B cell (primary cell): ENCODE measurements at regions not wholly inside any gene's neighbourhood (a gene's known extent, or its start where the extent isn't known, plus 50 kb on each side); places are given as distances from the start of the nearest gene placed in this dataset.

Experiments
- ATAC-seq: fragments of 200-7000 bp; cut with Tn5 transposase; one replicate; pipeline ENCODE4 v1.10.0; 2021; ENCODE audit warnings: low read depth, mild to moderate bottlenecking, moderate number of reproducible peaks, moderate library complexity
- CTCF ChIA-PET: fragments of 350-600 bp; sonication (Branson Sonifier 250); formaldehyde crosslinking; loops from one replicate; lab custom pipeline; 2021; ENCODE audit warnings: antibody characterized with exemption, inconsistent platforms; lab: Charles Lee
- POLR2A ChIA-PET: fragments of 350-600 bp; sonication (Branson Sonifier 250); formaldehyde crosslinking; loops from one replicate; lab custom pipeline; 2021; ENCODE audit warnings: antibody characterized with exemption; lab: Charles Lee
- DNase-seq: peaks from one replicate; pipeline ENCODE4 v3.0.0; 2013
- H2AFZ ChIP-seq: 2 replicates; pipeline ENCODE4 v1.6.1; 2012; ENCODE audit warnings: mild to moderate bottlenecking, low read depth, low read length; ENCODE audit not compliant: insufficient read depth, poor library complexity, severe bottlenecking
- H3K27ac ChIP-seq, 2 donors: 1 replicate in 1 of 2; 2 replicates in 1 of 2; pipeline ENCODE4 v1.5.1; 2012 to 2013; ENCODE audit warnings: low read length in 2 of 2, mild to moderate bottlenecking in 2 of 2, moderate library complexity in 1 of 2
- H3K27me3 ChIP-seq, 4 experiments: fragments of 200-600 bp in 1 of 4; sonication (generic) in 1 of 4; replicated peaks in 1 of 4; 1 replicate in 2 of 4; 2 replicates in 2 of 4; pipeline versions ENCODE4 v1.6.1 to v1.7.0; 2013 to 2016; ENCODE audit warnings: low read length in 3 of 4, mild to moderate bottlenecking in 2 of 4, mixed read lengths in 1 of 4, moderate library complexity in 1 of 4; ENCODE audit not compliant: insufficient read depth in 4 of 4, control insufficient read depth in 3 of 4; ENCODE audit errors: control extremely low read depth in 1 of 4
- H3K36me3 ChIP-seq, 2 experiments: replicated peaks in 1 of 2; 1 replicate in 1 of 2; 2 replicates in 1 of 2; pipeline versions ENCODE4 v1.6.1 to v1.7.1; 2013; ENCODE audit warnings: low read length in 1 of 2; ENCODE audit not compliant: insufficient read depth in 2 of 2, control insufficient read depth in 1 of 2; ENCODE audit errors: control extremely low read depth in 1 of 2, extremely low read depth in 1 of 2
- H3K4me1 ChIP-seq, 2 donors: fragments of 200-600 bp in 1 of 2; sonication (generic) in 1 of 2; 1 replicate in 1 of 2; 2 replicates in 1 of 2; pipeline versions ENCODE4 v1.5.1 to v1.6.1; 2013 to 2017; ENCODE audit warnings: low read length in 2 of 2; ENCODE audit not compliant: control insufficient read depth in 2 of 2, insufficient read depth in 2 of 2
- H3K4me2 ChIP-seq: replicated peaks from 2 replicates; pipeline ENCODE3; 2012; ENCODE audit warnings: mild to moderate bottlenecking, low read depth, low read length; ENCODE audit not compliant: poor library complexity, severe bottlenecking
- H3K4me3 ChIP-seq, 5 experiments: fragments of 200-600 bp in 1 of 5; sonication (generic) in 1 of 5; 1 replicate in 3 of 5; 2 replicates in 2 of 5; pipeline versions ENCODE4 v1.5.1 to v1.7.0; 2011 to 2016; ENCODE audit warnings: low read length in 4 of 5, mild to moderate bottlenecking in 4 of 5, low read depth in 2 of 5, control low read depth in 1 of 5, moderate library complexity in 1 of 5; ENCODE audit not compliant: insufficient read depth in 1 of 5; ENCODE audit errors: control extremely low read depth in 1 of 5, extremely low read depth in 1 of 5
- H3K79me2 ChIP-seq: fragments of 200-600 bp; sonication (generic); one replicate; pipeline ENCODE4 v1.6.0; 2016; ENCODE audit warnings: low read length; ENCODE audit not compliant: control insufficient read depth, insufficient read depth
- H3K9ac ChIP-seq: fragments of 200-600 bp; sonication (generic); 2 replicates; pipeline ENCODE4 v1.6.1; 2017; ENCODE audit warnings: mild to moderate bottlenecking, low read length, moderate library complexity
- H3K9me3 ChIP-seq, 3 donors: one replicate each; pipeline versions ENCODE4 v1.6.1 to v1.7.1; 2013; ENCODE audit warnings: low read length in 2 of 3; ENCODE audit not compliant: control insufficient read depth in 2 of 3, insufficient read depth in 1 of 3; ENCODE audit errors: control extremely low read depth in 1 of 3
- H4K20me1 ChIP-seq: 2 replicates; pipeline ENCODE4 v1.6.0; 2012; ENCODE audit warnings: mild to moderate bottlenecking, low read length; ENCODE audit not compliant: insufficient read depth, control insufficient read depth, poor library complexity, severe bottlenecking
- H3K27ac Mint-ChIP-seq: one replicate; pipeline ENCODE4 v1.8.0; 2021; ENCODE audit warnings: mixed read lengths
- H3K27me3 Mint-ChIP-seq: one replicate; pipeline ENCODE4 v1.8.0; 2021; ENCODE audit warnings: mixed read lengths
- H3K4me1 Mint-ChIP-seq: one replicate; pipeline ENCODE4 v1.8.0; 2021; ENCODE audit warnings: mixed read lengths
- H3K4me3 Mint-ChIP-seq: one replicate; pipeline ENCODE4 v1.8.0; 2021; ENCODE audit warnings: mixed read lengths
- H3K9me3 Mint-ChIP-seq: one replicate; pipeline ENCODE4 v1.8.0; 2022; ENCODE audit warnings: mixed read lengths; ENCODE audit not compliant: insufficient read depth
- EZH2 ChIP-seq: IDR thresholded peaks from 2 replicates; pipeline ENCODE4 v1.6.1; 2012; ENCODE audit warnings: borderline replicate concordance, low read depth, mild to moderate bottlenecking, moderate library complexity, low read length; ENCODE audit not compliant: insufficient read depth, poor library complexity, severe bottlenecking
- WGBS: methylation state at CpG from one replicate; pipeline ENCODE4 v1.1.5; 2013; ENCODE audit warnings: missing lambda C conversion rate; ENCODE audit not compliant: insufficient coverage; 5-methylcytosine and 5-hydroxymethylcytosine counted together
- intact Hi-C: fragments of 100-400 bp; cut with micrococcal nuclease; formaldehyde crosslinking; loops from one replicate; pipeline ENCODE4 v1.10.0; 2022
- TF ChIP-seq, protein P1 (sequence below): fragments of 200-600 bp; IDR thresholded peaks from one replicate; pipeline ENCODE4 v1.8.0; 2022; ENCODE audit warnings: antibody characterized with exemption, mild to moderate bottlenecking

DNA sequence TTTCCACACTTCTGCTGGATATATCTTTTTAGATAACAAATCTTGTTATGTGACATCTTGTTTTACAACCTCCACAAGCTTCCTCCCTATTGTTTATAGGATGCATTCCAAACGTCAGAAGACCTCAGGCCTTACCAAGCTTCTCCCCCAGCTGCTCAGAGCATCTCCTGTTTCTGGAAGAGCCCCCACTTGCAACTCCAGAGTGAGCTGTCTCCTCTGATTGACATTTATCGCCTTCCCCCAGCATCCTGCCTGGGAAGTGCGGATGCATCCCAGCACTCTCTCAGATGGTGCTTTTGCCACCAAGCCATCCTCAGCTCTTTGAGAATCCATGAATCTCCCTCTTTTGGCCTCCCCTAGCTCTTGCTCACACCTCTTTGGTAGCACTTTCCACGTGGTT is 123.5 kb downstream of the LRRC70 start:
- no peak overlapping the region for H3K4me3 Mint-ChIP-seq
- WGBS: 82% methylated on average over 3 of the region's 4 CpGs
- no peaks in the 10 kb centered on the region for H3K9me3 Mint-ChIP-seq
- Histone ChIP-seq H3K4me1 (no peaks in the 10 kb centered on the region), H3K4me2 (no peak overlapping the region), H4K20me1 (no peaks in the 10 kb centered on the region), H3K4me3 (no peak overlapping the region), H3K9ac (no peak overlapping the region), H3K9me3 (no peaks in the 10 kb centered on the region), H2AFZ (no peak overlapping the region), H3K79me2 (no peaks in the 10 kb centered on the region), H3K27ac (no peak overlapping the region), H3K27me3 (no peaks in the 10 kb centered on the region), H3K36me3 (no peaks in the 10 kb centered on the region)
- TF ChIP-seq, protein P1, sequence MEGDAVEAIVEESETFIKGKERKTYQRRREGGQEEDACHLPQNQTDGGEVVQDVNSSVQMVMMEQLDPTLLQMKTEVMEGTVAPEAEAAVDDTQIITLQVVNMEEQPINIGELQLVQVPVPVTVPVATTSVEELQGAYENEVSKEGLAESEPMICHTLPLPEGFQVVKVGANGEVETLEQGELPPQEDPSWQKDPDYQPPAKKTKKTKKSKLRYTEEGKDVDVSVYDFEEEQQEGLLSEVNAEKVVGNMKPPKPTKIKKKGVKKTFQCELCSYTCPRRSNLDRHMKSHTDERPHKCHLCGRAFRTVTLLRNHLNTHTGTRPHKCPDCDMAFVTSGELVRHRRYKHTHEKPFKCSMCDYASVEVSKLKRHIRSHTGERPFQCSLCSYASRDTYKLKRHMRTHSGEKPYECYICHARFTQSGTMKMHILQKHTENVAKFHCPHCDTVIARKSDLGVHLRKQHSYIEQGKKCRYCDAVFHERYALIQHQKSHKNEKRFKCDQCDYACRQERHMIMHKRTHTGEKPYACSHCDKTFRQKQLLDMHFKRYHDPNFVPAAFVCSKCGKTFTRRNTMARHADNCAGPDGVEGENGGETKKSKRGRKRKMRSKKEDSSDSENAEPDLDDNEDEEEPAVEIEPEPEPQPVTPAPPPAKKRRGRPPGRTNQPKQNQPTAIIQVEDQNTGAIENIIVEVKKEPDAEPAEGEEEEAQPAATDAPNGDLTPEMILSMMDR: no peak
- no peak for TF ChIP-seq EZH2
- H3K27me3 Mint-ChIP-seq: peaks cover 4% of the 10 kb centered on the region
- no peaks in the 10 kb centered on the region for H3K4me1 Mint-ChIP-seq
- ChIA-PET POLR2A (no interaction called here), CTCF (no interaction called here)
- no peak for ATAC-seq
- intact Hi-C loops: no loop called here
- no peak for DNase-seq
- no peak overlapping the region for H3K27ac Mint-ChIP-seq

DNA sequence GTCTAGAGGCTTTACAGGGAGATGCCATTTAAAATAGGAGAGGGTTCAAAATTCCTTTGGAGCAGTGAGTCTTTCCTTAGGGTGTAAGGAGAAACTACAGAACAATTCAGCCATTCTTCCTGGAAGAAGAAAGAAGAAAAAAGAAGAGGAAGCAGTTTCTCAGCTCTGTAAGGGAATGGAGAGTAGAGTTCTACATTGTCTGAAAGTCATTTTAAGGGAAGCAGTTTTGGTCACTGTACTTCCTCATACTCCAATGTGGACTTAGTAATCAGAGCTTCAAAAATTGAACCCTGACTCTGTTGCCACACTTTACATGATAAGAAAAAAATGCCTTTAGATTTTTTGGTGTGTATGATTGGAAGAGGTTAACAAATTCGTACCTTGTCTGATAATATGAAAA is 122.4 kb downstream of the LRRC70 start:
- H3K4me2 ChIP-seq: no peak overlapping the region
- no peak overlapping the region for H3K9ac ChIP-seq
- H2AFZ ChIP-seq: no peak overlapping the region
- POLR2A ChIA-PET: no interaction called here
- peaks cover 4% of the 10 kb centered on the region for H3K27me3 Mint-ChIP-seq
- no peak for TF ChIP-seq EZH2
- TF ChIP-seq, protein P1: no peak
- no peaks in the 10 kb centered on the region for H3K4me1 ChIP-seq
- H3K9me3 ChIP-seq: no peaks in the 10 kb centered on the region
- H3K4me3 ChIP-seq: no peak overlapping the region
- no peak overlapping the region for H3K27ac ChIP-seq
- ATAC-seq (no peak), DNase-seq (no peak)
- no peaks in the 10 kb centered on the region for H3K79me2 ChIP-seq
- no CpG with 5 or more reads among the region's 1 CpG for WGBS
- no peak overlapping the region for H3K4me3 Mint-ChIP-seq
- H3K27me3 ChIP-seq: peaks cover 0 to 3% (median 0%) of the 10 kb centered on the region in 4 experiments
- H3K4me1 Mint-ChIP-seq: no peaks in the 10 kb centered on the region
- no peaks in the 10 kb centered on the region for H3K36me3 ChIP-seq
- no peak overlapping the region for H3K27ac Mint-ChIP-seq
- no peaks in the 10 kb centered on the region for H4K20me1 ChIP-seq
- CTCF ChIA-PET: no interaction called here
- intact Hi-C loops: no loop called here
- no peaks in the 10 kb centered on the region for H3K9me3 Mint-ChIP-seq
